Karpas-422 (cell line): ENCODE measurements at regions not wholly inside any gene's neighbourhood (a gene's known extent, or its start where the extent isn't known, plus 50 kb on each side); places are given as distances from the start of the nearest gene placed in this dataset.
"Not testable (repeated sequence)": the region's sequence is repeated elsewhere in the genome, so short reads cannot be mapped to it uniquely, and the experiment has no call there.

Experiments
- DNase-seq: peaks from one replicate; pipeline ENCODE4 v3.0.0-alpha.2; 2015
- H2AFZ ChIP-seq: fragments of 200-600 bp; sonication (generic); 2 replicates; pipeline ENCODE4 v1.6.1; 2014; ENCODE audit warnings: antibody characterized with exemption, low read length, mixed read lengths
- H3K27ac ChIP-seq: fragments of 200-600 bp; sonication (generic); 2 replicates; pipeline ENCODE4 v1.5.1; 2014; ENCODE audit warnings: mild to moderate bottlenecking, low read length, moderate library complexity
- H3K27me3 ChIP-seq: fragments of 200-600 bp; sonication (generic); 2 replicates; pipeline ENCODE4 v1.6.1; 2014; ENCODE audit warnings: low read length, mixed read lengths
- H3K36me3 ChIP-seq: fragments of 200-600 bp; sonication (generic); 2 replicates; pipeline ENCODE4 v1.6.1; 2014; ENCODE audit warnings: low read length, mixed read lengths; ENCODE audit not compliant: insufficient read depth
- H3K4me1 ChIP-seq: fragments of 200-600 bp; sonication (generic); 2 replicates; pipeline ENCODE4 v1.6.1; 2014; ENCODE audit warnings: mild to moderate bottlenecking, low read length, mixed read lengths
- H3K4me2 ChIP-seq: fragments of 200-600 bp; sonication (generic); 2 replicates; pipeline ENCODE4 v1.6.1; 2014; ENCODE audit warnings: low read length, low read depth, mild to moderate bottlenecking; ENCODE audit not compliant: poor library complexity, severe bottlenecking
- H3K4me3 ChIP-seq: fragments of 200-600 bp; sonication (generic); 2 replicates; pipeline ENCODE4 v1.5.1; 2014; ENCODE audit warnings: mild to moderate bottlenecking, antibody characterized with exemption, low read length, mixed read lengths
- H3K79me2 ChIP-seq: fragments of 200-600 bp; sonication (generic); 2 replicates; pipeline ENCODE4 v1.6.1; 2014; ENCODE audit warnings: mild to moderate bottlenecking, low read length, mixed read lengths
- H3K9ac ChIP-seq: fragments of 200-600 bp; sonication (generic); 2 replicates; pipeline ENCODE4 v1.6.0; 2014; ENCODE audit warnings: low read length
- H3K9me2 ChIP-seq: fragments of 200-600 bp; sonication (generic), shearing (Covaris generic); replicated peaks from 2 replicates; pipeline ENCODE4 v1.6.0; 2014; ENCODE audit warnings: mild to moderate bottlenecking, low read length, moderate library complexity; ENCODE audit not compliant: insufficient read depth
- H3K9me3 ChIP-seq: fragments of 300-700, 200-600 bp; sonication (generic); 2 replicates; pipeline ENCODE4 v1.6.1; 2014; ENCODE audit warnings: low read length, mixed read lengths
- H4K20me1 ChIP-seq: fragments of 200-600 bp; sonication (generic); 2 replicates; pipeline ENCODE4 v1.6.1; 2014; ENCODE audit warnings: mild to moderate bottlenecking, antibody characterized with exemption, low read length, low read depth; ENCODE audit not compliant: insufficient read depth

GRCh38 chr7:113306302-113306701, 187.9 kb upstream of the SMIM30 start:
- Histone ChIP-seq H3K4me3 (no peak overlapping the region), H2AFZ (no peak overlapping the region), H3K27me3 (no peaks in the 10 kb centered on the region), H3K9me2 (no peaks in the 10 kb centered on the region), H3K79me2 (no peaks in the 10 kb centered on the region), H3K9ac (no peak overlapping the region), H3K9me3 (no peaks in the 10 kb centered on the region), H4K20me1 (no peaks in the 10 kb centered on the region), H3K4me1 (no peaks in the 10 kb centered on the region), H3K36me3 (no peaks in the 10 kb centered on the region), H3K4me2 (no peak overlapping the region), H3K27ac (no peak overlapping the region)
- DNase-seq, result no peak

DNA sequence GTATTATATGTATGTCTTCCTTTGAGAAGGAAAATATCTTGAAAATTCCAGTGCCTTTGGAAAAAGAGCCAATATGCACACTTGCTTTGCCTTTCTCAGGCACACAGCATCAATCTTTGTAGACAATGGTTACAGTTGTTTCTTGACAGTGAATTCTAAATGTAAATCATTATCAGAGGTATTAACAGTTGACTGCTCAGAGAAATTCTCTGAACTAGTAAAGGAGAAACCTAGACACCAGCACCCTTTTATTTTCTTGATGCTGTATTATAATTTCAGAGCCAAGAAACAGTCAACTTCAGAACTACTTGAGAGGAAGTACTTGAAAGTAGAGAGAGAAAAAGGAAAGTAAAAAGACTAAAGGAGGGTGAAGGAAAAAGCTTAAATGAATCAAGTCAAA, 185.8 kb upstream of the SMIM30 start:
- H3K27ac ChIP-seq, result no peak overlapping the region
- H3K79me2 ChIP-seq, result no peaks in the 10 kb centered on the region
- no peaks in the 10 kb centered on the region for H3K27me3 ChIP-seq
- H3K9me2 ChIP-seq, result no peaks in the 10 kb centered on the region
- no peak overlapping the region for H3K4me3 ChIP-seq
- no peak overlapping the region for H2AFZ ChIP-seq
- H3K4me1 ChIP-seq, result no peaks in the 10 kb centered on the region
- no peak for DNase-seq
- no peak overlapping the region for H3K4me2 ChIP-seq
- no peaks in the 10 kb centered on the region for H3K36me3 ChIP-seq
- no peaks in the 10 kb centered on the region for H3K9me3 ChIP-seq
- no peaks in the 10 kb centered on the region for H4K20me1 ChIP-seq
- H3K9ac ChIP-seq, result no peak overlapping the region

- not testable (repeated sequence) for H3K79me2 ChIP-seq, H3K9ac ChIP-seq, H3K9me3 ChIP-seq, H3K27me3 ChIP-seq, H3K9me2 ChIP-seq, H3K4me3 ChIP-seq, DNase-seq, H3K4me2 ChIP-seq, H3K4me1 ChIP-seq, H2AFZ ChIP-seq, H3K36me3 ChIP-seq, H4K20me1 ChIP-seq, H3K27ac ChIP-seq
Measured at GRCh38 chr7:113303388-113303787, 185.0 kb upstream of the SMIM30 start.

GRCh38 chr7:113301983-113302382, 183.6 kb upstream of the SMIM30 start:
- Histone ChIP-seq H4K20me1 (no peaks in the 10 kb centered on the region), H3K4me2 (no peak overlapping the region)
- DNase-seq, result no peak

DNA sequence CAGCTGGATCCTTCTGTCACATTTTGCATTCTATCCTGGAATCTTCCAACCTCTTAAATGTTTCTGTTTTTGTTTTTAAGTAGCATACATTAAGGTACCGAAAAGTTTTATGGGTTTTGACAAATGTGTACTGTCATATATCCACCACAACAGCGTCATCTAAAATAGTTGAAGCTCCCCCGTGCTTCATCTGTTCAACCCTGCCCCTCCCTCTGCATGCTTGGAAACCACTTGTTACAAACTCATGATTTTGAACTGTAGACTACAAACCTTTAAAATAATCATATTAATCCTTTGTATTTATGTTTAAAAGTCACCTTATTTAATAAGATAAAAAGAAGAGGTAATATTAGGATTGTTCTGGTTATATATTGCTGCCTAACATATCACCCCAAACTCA, 182.8 kb upstream of the SMIM30 start:
- Histone ChIP-seq H3K9me3 (no peaks in the 10 kb centered on the region), H3K79me2 (no peaks in the 10 kb centered on the region), H3K9ac (no peak overlapping the region), H3K4me3 (no peak overlapping the region), H2AFZ (no peak overlapping the region), H3K4me1 (no peaks in the 10 kb centered on the region), H3K27me3 (no peaks in the 10 kb centered on the region), H4K20me1 (no peaks in the 10 kb centered on the region), H3K9me2 (no peaks in the 10 kb centered on the region), H3K4me2 (no peak overlapping the region), H3K36me3 (no peaks in the 10 kb centered on the region), H3K27ac (no peak overlapping the region)
- no peak for DNase-seq

More at GRCh38 chr7:113301983-113302382, 183.6 kb upstream of the SMIM30 start:
- H3K9ac ChIP-seq, result no peak overlapping the region
- H3K79me2 ChIP-seq, result no peaks in the 10 kb centered on the region
- H3K4me3 ChIP-seq, result no peak overlapping the region
- no peaks in the 10 kb centered on the region for H3K9me2 ChIP-seq
- H2AFZ ChIP-seq, result no peak overlapping the region
- H3K9me3 ChIP-seq, result no peaks in the 10 kb centered on the region
- H3K27ac ChIP-seq, result no peak overlapping the region
- no peaks in the 10 kb centered on the region for H3K36me3 ChIP-seq
- H3K27me3 ChIP-seq, result no peaks in the 10 kb centered on the region
- H3K4me1 ChIP-seq, result no peaks in the 10 kb centered on the region

DNA sequence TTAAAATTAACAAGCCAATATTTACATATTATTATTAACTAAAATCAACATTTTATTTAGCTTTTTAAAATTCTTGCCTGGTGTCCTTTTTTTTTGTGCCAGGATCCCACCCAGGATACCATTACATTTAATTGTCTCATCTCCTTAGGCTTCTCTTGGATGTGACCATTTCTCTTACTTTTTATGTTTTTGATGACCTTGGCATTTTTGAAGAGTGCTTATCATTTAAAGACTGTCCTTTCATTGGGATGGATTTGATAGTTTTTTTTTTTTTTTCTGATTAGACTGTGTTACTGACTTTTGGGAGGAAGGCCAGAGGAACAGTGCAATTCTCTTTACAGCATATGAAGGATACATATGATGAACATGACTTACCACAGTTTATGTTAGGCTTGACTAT, 181.4 kb upstream of the SMIM30 start:
- Histone ChIP-seq H3K4me1 (no peaks in the 10 kb centered on the region), H3K9me3 (no peaks in the 10 kb centered on the region), H3K79me2 (no peaks in the 10 kb centered on the region), H2AFZ (no peak overlapping the region), H3K4me3 (no peak overlapping the region), H3K36me3 (no peaks in the 10 kb centered on the region), H3K27me3 (no peaks in the 10 kb centered on the region), H3K4me2 (no peak overlapping the region), H3K9me2 (no peaks in the 10 kb centered on the region), H4K20me1 (no peaks in the 10 kb centered on the region), H3K9ac (no peak overlapping the region), H3K27ac (no peak overlapping the region)
- no peak for DNase-seq

- H4K20me1 ChIP-seq, result no peaks in the 10 kb centered on the region
- H2AFZ ChIP-seq, result no peak overlapping the region
- no peak overlapping the region for H3K4me3 ChIP-seq
- no peak overlapping the region for H3K27ac ChIP-seq
- H3K27me3 ChIP-seq, result no peaks in the 10 kb centered on the region
- H3K4me2 ChIP-seq, result no peak overlapping the region
- no peaks in the 10 kb centered on the region for H3K4me1 ChIP-seq
- no peaks in the 10 kb centered on the region for H3K36me3 ChIP-seq
- no peaks in the 10 kb centered on the region for H3K79me2 ChIP-seq
- no peaks in the 10 kb centered on the region for H3K9me2 ChIP-seq
- H3K9ac ChIP-seq, result no peak overlapping the region
- DNase-seq, result no peak
- H3K9me3 ChIP-seq, result no peaks in the 10 kb centered on the region
Measured at GRCh38 chr7:113298501-113298900, 180.1 kb upstream of the SMIM30 start.

DNA sequence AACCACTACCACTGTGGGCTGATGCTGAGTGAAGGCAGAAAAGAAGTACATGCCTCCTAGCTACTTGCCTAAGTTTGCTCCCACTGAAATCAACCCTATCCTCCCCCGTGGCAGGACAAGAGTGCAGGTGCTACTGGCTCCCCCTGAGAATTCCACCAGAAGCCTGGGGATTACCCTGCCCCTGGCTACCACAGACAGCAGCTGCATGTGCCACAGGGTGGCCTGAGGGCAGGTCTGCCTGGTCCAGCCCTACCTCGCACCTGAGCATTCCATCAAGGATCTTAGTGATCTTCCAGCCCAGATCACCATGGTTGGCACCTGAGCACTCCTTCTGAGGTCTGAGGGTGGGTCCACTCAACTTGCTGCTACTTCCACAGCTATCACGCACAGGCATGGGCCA, 176.4 kb upstream of the SMIM30 start:
- DNase-seq, result no peak
- H4K20me1 ChIP-seq, result no peaks in the 10 kb centered on the region
- no peaks in the 10 kb centered on the region for H3K79me2 ChIP-seq
- H3K4me3 ChIP-seq, result no peak overlapping the region
- no peak overlapping the region for H2AFZ ChIP-seq
- H3K9me2 ChIP-seq, result no peaks in the 10 kb centered on the region
- H3K27me3 ChIP-seq, result no peaks in the 10 kb centered on the region
- H3K9me3 ChIP-seq, result no peaks in the 10 kb centered on the region
- H3K36me3 ChIP-seq, result no peaks in the 10 kb centered on the region
- no peak overlapping the region for H3K27ac ChIP-seq
- H3K4me2 ChIP-seq, result no peak overlapping the region
- no peaks in the 10 kb centered on the region for H3K4me1 ChIP-seq
- no peak overlapping the region for H3K9ac ChIP-seq

DNA sequence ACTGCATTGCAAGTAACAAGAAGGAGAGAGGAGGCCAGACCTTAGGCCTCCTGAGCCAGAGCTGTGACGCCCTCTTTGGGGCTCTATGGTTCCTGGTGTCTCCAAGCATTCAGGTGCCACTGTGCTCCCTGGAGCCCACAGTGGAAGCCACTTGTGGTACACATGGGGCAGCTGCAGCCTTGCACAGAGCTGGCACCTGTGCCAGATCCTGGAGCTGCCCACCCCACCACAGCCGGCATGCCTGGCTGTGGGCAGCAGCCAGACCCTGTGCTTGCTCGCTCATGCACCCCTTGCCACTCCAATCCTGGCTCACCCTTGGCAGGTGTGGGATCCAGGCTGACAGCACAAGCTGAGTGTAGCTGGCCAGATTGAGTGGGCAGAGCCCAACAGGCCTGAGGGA, 173.8 kb upstream of the SMIM30 start:
- Histone ChIP-seq H3K9ac (no peak overlapping the region), H2AFZ (no peak overlapping the region), H3K27ac (no peak overlapping the region), H3K4me1 (no peaks in the 10 kb centered on the region), H3K4me2 (no peak overlapping the region), H3K27me3 (no peaks in the 10 kb centered on the region), H3K4me3 (no peak overlapping the region), H3K9me2 (no peaks in the 10 kb centered on the region), H3K9me3 (no peaks in the 10 kb centered on the region), H3K79me2 (no peaks in the 10 kb centered on the region), H3K36me3 (no peaks in the 10 kb centered on the region), H4K20me1 (no peaks in the 10 kb centered on the region)
- no peak for DNase-seq
